GM12878 (cell line): ENCODE measurements at regions not wholly inside any gene's neighbourhood (a gene's known extent, or its start where the extent isn't known, plus 50 kb on each side); places are given as distances from the start of the nearest gene placed in this dataset.

Experiments
- ATAC-seq: fragments of 200-7000 bp; cut with Tn5 transposase; 3 replicates; pipeline ENCODE4 v1.9.1; 2020; ENCODE audit warnings: mild to moderate bottlenecking, moderate library complexity
- BruUV-seq: library from RNA; stranded (reverse); fragments of 400-500 nt; replicated peaks from 2 replicates; lab custom pipeline; 2021; lab: Mats Ljungman, UMichigan
- CTCF ChIA-PET: fragments of 300-600 bp; sonication (Branson Sonifier 250); formaldehyde crosslinking; extraction: SDS; loops from one replicate; lab custom pipeline; 2021; ENCODE audit warnings: inconsistent platforms; lab: Yijun Ruan, JAX
- POLR2A ChIA-PET: fragments of 350-600 bp; formaldehyde crosslinking; extraction: SDS; loops from one replicate; lab custom pipeline; 2021; ENCODE audit warnings: inconsistent platforms; lab: Charles Lee
- RAD21 ChIA-PET: fragments of 300-600 bp; sonication (Branson Sonifier 250); formaldehyde crosslinking; loops from one replicate; lab custom pipeline; 2023; ENCODE audit warnings: antibody characterized with exemption; ENCODE audit not compliant: unreplicated experiment; lab: Charles Lee
- SMC1A ChIA-PET: fragments of 300-600 bp; sonication (Branson Sonifier 250); formaldehyde crosslinking; loops from one replicate; lab custom pipeline; 2023; ENCODE audit not compliant: unreplicated experiment, uncharacterized antibody; lab: Charles Lee
- DNase-seq: peaks from one replicate; pipeline ENCODE4 v3.0.0-alpha.2; 2011; ENCODE audit warnings: low read depth, low spot score
- FAIRE-seq: peaks from 3 replicates; lab custom pipeline; 2011; peaks lifted over from hg19 to GRCh38; lab: Jason Lieb, UNC
- H2AFZ ChIP-seq: 2 replicates; pipeline ENCODE4 v1.6.0; 2011; ENCODE audit warnings: low read depth, low read length, control low read depth; ENCODE audit not compliant: control insufficient read depth
- H3K27ac ChIP-seq: 2 replicates; pipeline ENCODE4 v1.5.1; 2011; ENCODE audit warnings: control low read depth; ENCODE audit not compliant: control insufficient read depth, insufficient read depth
- H3K27me3 ChIP-seq, 2 experiments: replicated peaks in 1 of 2; 2 replicates each; pipeline versions ENCODE4 v1.6.0 to v1.6.1; 2011; ENCODE audit warnings: low read length in 1 of 2; ENCODE audit not compliant: control insufficient read depth in 2 of 2, insufficient read depth in 2 of 2
- H3K36me3 ChIP-seq, 2 experiments: 2 replicates each; pipeline ENCODE4 v1.5.1; 2011; ENCODE audit warnings: low read length in 1 of 2; ENCODE audit not compliant: control insufficient read depth in 2 of 2, insufficient read depth in 2 of 2
- H3K4me1 ChIP-seq: 2 replicates; pipeline ENCODE4 v1.6.1; 2011; ENCODE audit warnings: mild to moderate bottlenecking, low read length, moderate library complexity, mixed read lengths; ENCODE audit not compliant: control insufficient read depth, insufficient read depth
- H3K4me2 ChIP-seq: 2 replicates; pipeline ENCODE4 v1.6.0; 2011; ENCODE audit warnings: control low read depth; ENCODE audit not compliant: control insufficient read depth, insufficient read depth
- H3K4me3 ChIP-seq: fragments of 200-600 bp; sonication (generic); 2 replicates; pipeline ENCODE4 v1.5.1; 2016
- H3K79me2 ChIP-seq: 2 replicates; pipeline ENCODE4 v1.6.0; 2011; ENCODE audit warnings: low read length; ENCODE audit not compliant: control insufficient read depth, insufficient read depth
- H3K9ac ChIP-seq: 2 replicates; pipeline ENCODE4 v1.8.0; 2011; ENCODE audit warnings: low read length, control low read depth, mixed read lengths; ENCODE audit not compliant: control insufficient read depth, insufficient read depth
- H3K9me3 ChIP-seq: replicated peaks from 3 replicates; pipeline ENCODE4 v1.5.1; 2011; ENCODE audit warnings: mild to moderate bottlenecking, low read length; ENCODE audit not compliant: control insufficient read depth, insufficient read depth
- H4K20me1 ChIP-seq: 2 replicates; pipeline ENCODE4 v1.6.0; 2011; ENCODE audit not compliant: control insufficient read depth, insufficient read depth
- BCL11A ChIP-seq: IDR thresholded peaks from 2 replicates; pipeline ENCODE4 v1.6.1; 2011; ENCODE audit warnings: low read depth, low read length
- EGR1 ChIP-seq, 2 experiments: IDR thresholded peaks; 1 replicate in 1 of 2; 2 replicates in 1 of 2; pipeline ENCODE4 v1.6.1; 2011 to 2012; ENCODE audit warnings: low read depth in 2 of 2, low read length in 2 of 2, borderline replicate concordance in 1 of 2, mild to moderate bottlenecking in 1 of 2, moderate library complexity in 1 of 2
- MEF2A ChIP-seq: IDR thresholded peaks from 2 replicates; pipeline ENCODE4 v1.6.1; 2011; ENCODE audit warnings: low read depth, mild to moderate bottlenecking, low read length, moderate library complexity; ENCODE audit not compliant: insufficient read depth
- RUNX3 ChIP-seq: IDR thresholded peaks from 2 replicates; pipeline ENCODE4 v1.6.1; 2012; ENCODE audit warnings: low read length, inconsistent platforms
- SUZ12 ChIP-seq: fragments of 200-600 bp; sonication (generic); IDR thresholded peaks from one replicate; pipeline ENCODE4 v1.6.1; 2018; ENCODE audit warnings: antibody characterized with exemption, mild to moderate bottlenecking; ENCODE audit not compliant: unreplicated experiment
- TCF12 ChIP-seq: IDR thresholded peaks from 2 replicates; pipeline ENCODE4 v1.6.1; 2011; ENCODE audit warnings: low read depth, mild to moderate bottlenecking, low read length
- WGBS: methylation state at CpG from one replicate; pipeline ENCODE4 v1.1.6; 2016; ENCODE audit warnings: low lambda C conversion rate; ENCODE audit not compliant: insufficient replicate concordance, insufficient coverage; ENCODE audit errors: missing lambda C conversion rate; 5-methylcytosine and 5-hydroxymethylcytosine counted together
- in situ Hi-C: fragments of 300-500 bp; cut with MboI; formaldehyde crosslinking; loops from 9 replicates; pipeline ENCODE4 v1.14.3; 2018; ENCODE audit warnings: mixed read lengths
- intact Hi-C: fragments of 100-400 bp; cut with micrococcal nuclease; formaldehyde crosslinking; loops from one replicate; pipeline ENCODE4 v1.14.2; 2022; ENCODE audit not compliant: unreplicated experiment
- TF ChIP-seq, protein P1 (sequence below): IDR thresholded peaks from 2 replicates; pipeline ENCODE4 v1.6.1; 2012; ENCODE audit warnings: low read depth, low read length, improper control_type of control experiment
- TF ChIP-seq, protein P2 (sequence below): fragments of 450-650 bp; IDR thresholded peaks from 2 replicates; pipeline ENCODE4 v1.6.1; 2017; ENCODE audit warnings: mild to moderate bottlenecking

- H3K4me2 ChIP-seq = no peak overlapping the region
- H4K20me1 ChIP-seq = no peaks in the 10 kb centered on the region
- H3K4me1 ChIP-seq = no peaks in the 10 kb centered on the region
- ChIA-PET SMC1A (no interaction called here), RAD21 (no interaction called here), POLR2A (no interaction called here), CTCF (interaction anchor here (0.6 kb wide), 1 partner anchor 35 kb away, joined by 3 read pairs; no protein-coding TSS in a partner anchor)
- in situ Hi-C loops (no loop called here), intact Hi-C loops (no loop called here)
- H3K79me2 ChIP-seq = no peaks in the 10 kb centered on the region
- no peaks in the 10 kb centered on the region for H3K9me3 ChIP-seq
- no peak overlapping the region for H3K9ac ChIP-seq
- ATAC-seq = peak; percentile 40; the same call in 2 of the 3 replicates
- H2AFZ ChIP-seq = no peak overlapping the region
- WGBS = 2% methylated on average over 3 of the region's 3 CpGs
- no TSS peak for BruUV-seq
- no peaks in the 10 kb centered on the region for H3K27me3 ChIP-seq
- no peak for DNase-seq
- H3K36me3 ChIP-seq = no peaks in the 10 kb centered on the region
- FAIRE-seq = no peak
- TF ChIP-seq, protein P1, sequence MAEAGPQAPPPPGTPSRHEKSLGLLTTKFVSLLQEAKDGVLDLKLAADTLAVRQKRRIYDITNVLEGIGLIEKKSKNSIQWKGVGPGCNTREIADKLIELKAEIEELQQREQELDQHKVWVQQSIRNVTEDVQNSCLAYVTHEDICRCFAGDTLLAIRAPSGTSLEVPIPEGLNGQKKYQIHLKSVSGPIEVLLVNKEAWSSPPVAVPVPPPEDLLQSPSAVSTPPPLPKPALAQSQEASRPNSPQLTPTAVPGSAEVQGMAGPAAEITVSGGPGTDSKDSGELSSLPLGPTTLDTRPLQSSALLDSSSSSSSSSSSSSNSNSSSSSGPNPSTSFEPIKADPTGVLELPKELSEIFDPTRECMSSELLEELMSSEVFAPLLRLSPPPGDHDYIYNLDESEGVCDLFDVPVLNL = no peak
- TF ChIP-seq SUZ12 (no peak), EGR1 (IDR thresholded peaks at IDR 0.05; ENCODE audit: borderline replicate concordance in 1 of 2, low read depth in 2 of 2, low read length in 2 of 2) (peak in 1 of 2 experiments; percentile 36; a peak in 1 of 3 replicates), MEF2A (no peak), TCF12 (0 out of 2 replicates have a peak, but pooled peaks have one; percentile 6), RUNX3 (peak; percentile 39), BCL11A (no peak)
- TF ChIP-seq, protein P2, sequence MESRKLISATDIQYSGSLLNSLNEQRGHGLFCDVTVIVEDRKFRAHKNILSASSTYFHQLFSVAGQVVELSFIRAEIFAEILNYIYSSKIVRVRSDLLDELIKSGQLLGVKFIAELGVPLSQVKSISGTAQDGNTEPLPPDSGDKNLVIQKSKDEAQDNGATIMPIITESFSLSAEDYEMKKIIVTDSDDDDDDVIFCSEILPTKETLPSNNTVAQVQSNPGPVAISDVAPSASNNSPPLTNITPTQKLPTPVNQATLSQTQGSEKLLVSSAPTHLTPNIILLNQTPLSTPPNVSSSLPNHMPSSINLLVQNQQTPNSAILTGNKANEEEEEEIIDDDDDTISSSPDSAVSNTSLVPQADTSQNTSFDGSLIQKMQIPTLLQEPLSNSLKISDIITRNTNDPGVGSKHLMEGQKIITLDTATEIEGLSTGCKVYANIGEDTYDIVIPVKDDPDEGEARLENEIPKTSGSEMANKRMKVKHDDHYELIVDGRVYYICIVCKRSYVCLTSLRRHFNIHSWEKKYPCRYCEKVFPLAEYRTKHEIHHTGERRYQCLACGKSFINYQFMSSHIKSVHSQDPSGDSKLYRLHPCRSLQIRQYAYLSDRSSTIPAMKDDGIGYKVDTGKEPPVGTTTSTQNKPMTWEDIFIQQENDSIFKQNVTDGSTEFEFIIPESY = no peak
- H3K4me3 ChIP-seq = no peak overlapping the region
- no peak overlapping the region for H3K27ac ChIP-seq
These were observed 329.0 kb downstream of the OLFM4 start for GRCh38 chr13:53357582-53357981.
